ENCODE measurements at regions not wholly inside any gene's neighbourhood (a gene's known extent, or its start where the extent isn't known, plus 50 kb on each side); places are given as distances from the start of the nearest gene placed in this dataset.

- Histone ChIP-seq H3K36me3 (no peaks in the 10 kb centered on the region), H3K9me3 (peaks cover 0 to 4% (median 0%) of the 10 kb centered on the region in 11 donors), H3K4me3 (no peak overlapping the region), H3K27ac (peak overlapping the region in 1 of 10 donors; percentile 13), H3K4me1 (peaks cover 0 to 7% (median under 1%) of the 10 kb centered on the region in 9 donors), H3K27me3 (no peaks in the 10 kb centered on the region)
- 74 to 82% methylated on average over 2 of the region's 2 CpGs for WGBS, 2 donors
- ATAC-seq (no peak), DNase-seq (no peak)
- intact Hi-C loops (cut with DNase I) = no loop called here
- TF ChIP-seq CTCF (IDR thresholded peaks at IDR 0.05) = no peak
Observed at GRCh38 chr7:12764458-12764891, 77.0 kb downstream of the ARL4A start.

- no peak overlapping the region for H3K4me3 ChIP-seq
- intact Hi-C loops (cut with DNase I) = no loop called here
- no peaks in the 10 kb centered on the region for H3K9me3 ChIP-seq
- H3K27me3 ChIP-seq = no peaks in the 10 kb centered on the region
- TF ChIP-seq CTCF (IDR thresholded peaks at IDR 0.05) = no peak
- no peak overlapping the region for H3K27ac ChIP-seq
- H3K36me3 ChIP-seq = no peaks in the 10 kb centered on the region
- DNase-seq = no peak
- ATAC-seq = no peak
- 76 to 81% methylated on average over 2 of the region's 2 CpGs for WGBS, 2 donors
- H3K4me1 ChIP-seq = peaks cover 0 to 18% (median 8%) of the 10 kb centered on the region in 9 donors
Observed at GRCh38 chr7:12765431-12766100, 78.1 kb downstream of the ARL4A start.

GRCh38 chr7:12766416-12766815 lies 79.0 kb downstream of the ARL4A start:
- Histone ChIP-seq H3K4me1 (peaks cover 0 to 27% (median 17%) of the 10 kb centered on the region in 9 donors), H3K9me3 (no peaks in the 10 kb centered on the region), H3K36me3 (no peaks in the 10 kb centered on the region), H3K27me3 (no peaks in the 10 kb centered on the region), H3K27ac (no peak overlapping the region), H3K4me3 (no peak overlapping the region)
- DNase-seq (no peak), ATAC-seq (no peak)
- intact Hi-C loops (cut with DNase I) = no loop called here
- no peak for TF ChIP-seq CTCF (IDR thresholded peaks at IDR 0.05)

- DNase-seq (no peak), ATAC-seq (no peak)
- Histone ChIP-seq H3K9me3 (peaks cover 0 to 15% (median 3%) of the 10 kb centered on the region in 11 donors), H3K27ac (no peak overlapping the region), H3K4me1 (peaks cover 0 to 32% (median 23%) of the 10 kb centered on the region in 9 donors), H3K36me3 (no peaks in the 10 kb centered on the region), H3K4me3 (no peak overlapping the region), H3K27me3 (no peaks in the 10 kb centered on the region)
- intact Hi-C loops (cut with DNase I) = no loop called here
- 59 to 62% methylated on average over 1 of the region's 1 CpG for WGBS, 2 donors
- no peak for TF ChIP-seq CTCF (IDR thresholded peaks at IDR 0.05)
Observed at GRCh38 chr7:12768948-12769347, 81.5 kb downstream of the ARL4A start.

Measured in heart right ventricle (tissue), 16 donors.